GM21360 (cell line): ENCODE measurements at regions not wholly inside any gene's neighbourhood (a gene's known extent, or its start where the extent isn't known, plus 50 kb on each side); places are given as distances from the start of the nearest gene placed in this dataset.

Source experiments
- ATAC-seq: cut with Tn5 transposase; IDR thresholded peaks from one replicate; pipeline ENCODE4 v1.9.1; 2021; ENCODE audit warnings: mild to moderate bottlenecking, moderate library complexity; ENCODE audit not compliant: unreplicated experiment

DNA sequence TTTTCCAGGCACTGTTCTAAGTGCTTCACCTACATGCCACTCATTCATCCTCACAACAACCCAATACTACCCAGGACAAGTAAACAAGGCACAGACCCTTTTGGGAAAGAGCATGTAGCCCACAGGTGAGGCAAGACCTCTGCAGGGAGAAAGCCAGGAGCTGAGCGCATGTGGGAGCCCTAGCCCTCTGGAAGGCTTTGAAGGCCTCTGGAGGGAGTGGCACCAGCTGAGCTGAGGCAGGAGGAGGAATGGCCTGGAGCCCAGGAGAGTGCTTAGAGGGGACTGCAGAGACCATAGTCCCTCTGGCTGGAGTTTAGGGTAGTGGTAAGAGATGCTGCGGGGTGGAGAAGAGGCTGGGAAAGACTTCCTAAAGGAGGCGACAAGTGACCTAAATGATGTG lies 516.5 kb downstream of the FUT8 start:
- no peak for ATAC-seq

DNA sequence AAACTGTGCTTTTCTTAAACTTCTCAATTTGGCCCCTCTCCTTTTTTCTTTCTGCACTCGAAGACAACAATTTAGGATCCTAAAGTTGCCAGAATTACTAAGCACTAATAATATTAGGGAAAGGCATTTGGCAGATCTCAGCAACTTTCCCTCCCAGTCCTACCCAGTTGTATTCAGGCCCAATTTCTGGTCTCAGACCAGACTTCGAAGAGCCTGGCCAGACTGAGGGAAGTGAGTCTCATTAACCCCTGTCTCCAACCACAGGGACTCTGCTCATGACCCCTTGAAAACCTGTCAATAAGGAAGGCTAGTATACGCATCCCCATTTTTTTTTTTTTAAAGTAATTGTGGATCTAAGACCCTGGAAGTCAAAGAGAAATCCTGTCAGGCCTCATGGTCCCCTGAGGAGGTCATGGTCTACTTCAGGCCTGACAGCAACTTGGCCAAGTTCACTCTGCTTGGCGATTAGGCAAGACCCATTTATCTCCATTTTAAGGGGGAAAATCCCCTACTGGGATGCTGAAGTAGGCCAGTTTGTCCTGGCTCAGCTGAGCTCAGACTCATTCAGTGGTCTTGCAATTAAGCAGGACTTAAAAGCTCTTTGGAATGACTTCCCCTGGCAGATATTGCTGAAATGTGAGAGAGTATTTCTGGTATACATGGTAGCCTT lies 521.0 kb downstream of the FUT8 start:
- no peak for ATAC-seq

DNA sequence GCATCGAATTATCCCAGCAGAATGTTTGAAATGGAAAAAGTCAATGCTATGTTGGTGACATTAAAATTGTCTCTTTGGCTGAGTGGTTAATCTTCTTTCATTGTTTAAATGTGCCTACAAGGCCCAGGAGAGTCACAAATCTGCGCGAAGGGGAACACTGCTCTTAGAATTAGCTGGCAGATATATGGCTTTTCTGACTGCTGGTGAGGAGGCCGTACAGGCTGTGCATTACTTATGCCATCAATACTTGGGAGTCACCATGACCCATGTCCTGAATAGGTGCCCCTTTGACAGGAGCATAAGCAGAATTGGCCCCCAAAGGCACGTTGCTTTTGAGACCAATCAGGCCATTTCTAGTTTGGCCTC lies 521.5 kb downstream of the FUT8 start:
- ATAC-seq = no peak

DNA sequence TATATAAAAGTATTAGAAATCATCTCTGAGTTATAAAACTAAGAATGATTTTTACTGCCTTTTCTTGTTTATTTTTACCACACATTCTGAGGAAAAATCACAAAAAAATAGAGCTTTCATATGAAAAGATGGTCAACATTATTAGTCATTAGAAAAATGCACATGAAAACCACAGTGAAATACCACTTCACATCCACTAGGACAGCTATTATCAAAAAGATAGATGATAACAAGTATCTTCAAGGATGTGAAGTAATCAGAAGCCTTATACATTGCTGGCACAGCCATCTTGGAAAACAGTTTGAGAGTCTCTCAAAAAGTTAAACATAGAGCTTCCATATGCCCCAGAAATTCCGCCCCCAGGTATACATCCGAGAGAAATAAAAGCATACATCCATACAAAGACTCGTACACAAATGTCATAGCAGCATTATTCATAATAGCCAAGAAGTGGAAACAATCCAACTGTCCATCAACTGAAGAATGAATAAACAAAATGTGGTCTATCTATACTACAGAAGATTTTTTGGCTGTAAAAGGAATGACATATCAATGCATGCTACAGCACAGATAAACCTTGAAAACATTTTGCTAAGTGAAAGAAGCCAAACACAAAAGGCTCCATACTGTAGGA lies 523.9 kb downstream of the FUT8 start:
- no peak for ATAC-seq

DNA sequence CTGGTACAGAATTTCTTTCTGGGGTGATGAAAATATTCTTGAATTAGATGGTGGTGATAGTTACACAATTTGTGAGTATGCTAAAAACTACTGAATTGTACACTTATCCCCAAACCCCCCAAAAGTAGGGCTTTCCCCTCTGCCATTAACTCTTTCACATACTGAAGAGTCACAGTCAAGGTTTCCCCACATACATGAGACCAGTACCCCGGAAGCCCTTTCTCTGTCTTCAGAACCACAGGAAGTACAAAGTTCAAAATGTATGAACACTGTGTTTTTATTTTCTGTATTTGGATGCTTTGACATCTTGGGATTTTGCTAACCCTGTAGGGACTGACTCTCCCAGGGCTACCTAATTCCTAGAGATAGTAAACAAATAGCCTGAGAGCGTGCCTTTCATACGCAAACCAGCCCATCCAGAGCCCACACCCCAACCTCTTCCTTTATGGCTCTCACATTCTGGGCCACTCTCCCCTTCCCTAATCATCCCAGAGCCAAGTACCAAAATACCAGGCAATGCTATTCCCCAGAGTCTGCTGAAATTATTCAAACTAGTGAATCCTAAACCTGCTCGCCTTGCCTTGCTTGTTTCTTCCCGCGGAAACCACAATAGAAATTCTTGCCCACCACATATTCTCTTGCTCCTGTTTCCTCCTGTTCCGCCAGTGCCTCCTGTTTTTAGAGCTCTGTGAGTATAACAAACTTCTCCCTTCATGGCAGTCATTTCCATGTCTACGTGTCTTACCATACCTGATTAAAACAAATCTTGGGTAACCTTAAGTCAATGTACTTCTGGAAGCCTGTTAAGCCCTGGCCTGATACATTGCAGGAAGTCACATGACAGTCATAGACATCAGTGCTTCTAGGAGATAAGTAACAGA lies 524.8 kb downstream of the FUT8 start:
- ATAC-seq = no peak

DNA sequence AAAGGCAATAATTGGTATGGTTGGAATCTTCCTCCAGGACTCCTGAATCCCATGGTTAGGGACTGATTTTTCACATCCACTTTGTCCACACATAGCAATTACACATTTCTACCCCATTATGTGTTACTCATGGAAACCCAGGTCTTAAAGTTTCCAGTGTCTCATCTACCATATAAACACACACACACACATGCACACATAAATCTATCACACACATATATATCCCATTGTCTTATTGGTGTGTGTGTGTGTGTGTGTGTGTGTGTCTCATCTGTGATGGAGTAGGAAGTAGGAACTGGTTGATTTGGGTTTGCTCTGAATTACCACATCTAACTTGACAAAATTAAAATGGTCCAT lies 525.4 kb downstream of the FUT8 start:
- ATAC-seq = no peak

DNA sequence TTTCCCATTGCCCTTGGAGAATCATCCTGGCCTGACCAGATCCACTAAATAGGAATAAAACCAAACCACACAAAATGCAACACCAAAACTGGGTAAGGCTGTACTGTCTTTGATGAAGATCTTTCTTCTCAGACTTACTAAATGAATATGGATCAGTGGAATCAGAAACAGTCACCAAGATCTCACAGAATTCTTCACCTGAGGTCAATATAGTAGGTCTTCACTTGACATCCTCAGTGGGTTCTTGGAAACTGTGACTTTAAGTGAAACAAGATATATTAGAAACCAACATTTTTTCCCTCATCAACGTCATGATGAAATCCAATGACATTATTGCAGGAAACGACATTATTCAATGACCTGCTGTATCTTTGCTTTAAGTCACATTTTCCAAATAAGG lies 526.2 kb downstream of the FUT8 start:
- ATAC-seq = no peak

DNA sequence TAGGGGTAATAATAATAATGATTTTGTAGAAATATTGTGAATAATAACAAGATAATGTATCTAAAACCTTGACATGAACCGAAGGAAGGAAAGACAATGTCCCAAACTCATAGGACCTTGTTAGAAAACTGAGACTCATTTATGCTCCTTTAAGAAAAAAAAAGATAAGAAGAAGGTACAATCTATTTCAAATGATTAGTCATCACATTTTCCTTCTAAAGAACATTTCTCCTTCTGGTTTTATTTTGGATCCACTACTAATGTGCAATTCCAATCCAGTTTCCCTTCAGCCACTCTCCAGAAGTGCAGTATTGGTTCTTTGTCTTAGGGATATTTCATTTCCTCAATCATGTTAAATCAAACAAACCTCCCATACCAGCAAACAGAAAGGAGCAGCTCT lies 526.7 kb downstream of the FUT8 start:
- ATAC-seq = no peak

DNA sequence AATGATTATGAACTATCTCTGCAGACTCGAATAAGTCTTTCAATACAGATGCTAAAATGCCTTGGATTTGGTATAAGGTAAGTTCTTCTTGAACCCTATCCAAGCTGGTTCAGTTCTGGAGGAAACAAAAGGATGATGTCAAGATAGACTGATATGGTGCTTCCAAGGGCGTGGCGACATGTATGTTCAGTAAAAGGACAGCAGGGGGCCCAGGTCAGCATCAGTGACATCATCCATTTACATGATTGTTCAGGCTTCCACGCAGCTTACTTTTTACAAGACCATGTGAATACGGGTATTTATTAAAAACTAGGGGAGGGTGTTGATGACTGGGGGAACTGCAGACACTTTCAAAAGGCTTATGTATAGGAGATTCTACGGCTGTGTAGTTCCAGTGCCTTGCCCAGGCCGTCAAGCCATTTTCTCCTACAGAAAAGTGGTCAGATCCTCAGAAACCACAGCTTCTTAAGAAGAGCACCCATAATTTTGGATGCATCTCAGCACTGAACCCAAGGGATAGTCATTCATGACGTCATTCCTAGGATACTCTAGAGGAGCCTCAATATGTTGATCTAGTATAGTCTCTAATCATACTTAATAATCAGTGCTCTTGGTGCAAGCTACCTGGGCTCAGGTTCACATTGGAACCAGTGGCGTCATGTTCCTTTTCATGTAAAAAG lies 527.7 kb downstream of the FUT8 start:
- ATAC-seq = peak; percentile 52

DNA sequence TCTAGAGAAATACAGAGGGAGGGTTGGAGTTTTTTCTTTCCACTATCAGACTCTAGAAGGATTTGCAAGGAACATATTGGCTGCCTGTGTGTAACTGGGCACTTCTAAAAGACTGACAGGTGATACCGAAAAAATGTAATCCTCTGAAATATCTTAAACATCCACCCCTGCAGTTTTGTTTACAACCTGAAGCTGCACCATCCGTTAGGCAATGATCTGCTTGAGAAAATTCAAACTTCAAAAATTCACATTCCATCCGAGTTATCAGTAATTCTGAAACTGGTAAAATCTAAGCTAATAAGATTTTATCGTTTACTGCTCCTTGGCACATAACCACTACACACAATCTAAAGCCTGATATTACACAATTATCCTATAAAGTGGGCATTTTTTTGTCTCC lies 528.6 kb downstream of the FUT8 start:
- ATAC-seq = no peak

DNA sequence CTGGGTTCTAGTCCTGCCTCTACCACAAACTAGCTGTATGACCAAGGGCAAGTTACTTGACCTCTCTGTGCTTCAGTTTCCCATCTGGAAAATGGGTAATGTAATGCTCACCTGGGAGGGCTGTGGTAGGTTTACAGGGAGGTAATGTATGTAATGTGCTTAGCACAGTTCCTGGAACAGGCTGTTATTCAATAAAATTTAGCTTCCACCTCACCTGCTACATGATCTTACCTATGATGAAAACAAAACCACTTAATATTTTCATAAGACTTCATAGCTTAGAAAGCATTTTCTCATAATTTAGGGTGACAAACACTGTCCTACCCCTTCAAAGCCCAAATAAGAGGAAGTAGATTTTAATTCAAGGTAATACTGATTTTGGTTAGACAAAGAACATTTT lies 530.6 kb downstream of the FUT8 start:
- ATAC-seq = no peak

DNA sequence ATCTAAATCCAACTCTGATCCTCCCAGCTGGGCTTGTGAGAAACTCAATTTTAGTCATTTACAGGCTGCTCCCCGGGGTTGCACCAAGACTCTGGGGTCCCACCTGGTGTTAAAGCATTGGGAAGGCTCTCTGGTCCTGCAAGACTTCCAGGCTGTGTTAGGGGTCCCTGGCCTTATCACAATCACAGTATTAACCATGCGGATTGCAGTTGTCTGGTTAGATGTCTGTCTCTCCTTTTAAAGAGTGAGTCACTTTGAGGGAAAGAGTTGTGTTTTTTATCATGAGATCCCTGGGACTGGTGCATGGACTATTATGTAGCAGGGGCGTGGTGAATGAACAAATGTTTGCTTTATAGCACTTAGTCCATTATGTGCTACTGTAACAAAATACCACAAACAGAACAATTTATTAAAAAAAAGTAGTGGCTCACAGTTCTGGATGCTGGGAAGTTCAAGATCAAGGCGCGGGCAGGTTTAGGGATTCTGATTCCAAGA lies 531.4 kb downstream of the FUT8 start:
- ATAC-seq = no peak

DNA sequence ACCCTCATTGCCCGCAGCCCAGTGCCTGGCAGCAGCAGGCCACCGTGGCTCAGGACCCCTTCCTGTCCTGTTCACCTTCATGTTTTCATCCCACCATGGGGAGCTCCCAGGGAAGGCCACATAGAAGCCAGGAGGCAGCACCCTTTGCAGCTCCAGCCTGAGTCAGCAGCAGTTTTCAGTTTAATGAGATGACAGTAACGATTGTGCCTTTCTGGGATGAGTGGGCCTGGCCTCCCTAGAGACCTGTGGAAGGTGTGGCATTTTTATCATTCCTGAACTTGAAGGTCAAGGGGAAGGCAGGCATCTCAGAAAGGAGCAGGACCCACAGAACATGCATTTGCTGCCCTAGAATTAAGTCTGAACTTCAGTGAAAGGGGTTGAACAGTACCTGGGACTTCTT lies 532.8 kb downstream of the FUT8 start:
- ATAC-seq = no peak

DNA sequence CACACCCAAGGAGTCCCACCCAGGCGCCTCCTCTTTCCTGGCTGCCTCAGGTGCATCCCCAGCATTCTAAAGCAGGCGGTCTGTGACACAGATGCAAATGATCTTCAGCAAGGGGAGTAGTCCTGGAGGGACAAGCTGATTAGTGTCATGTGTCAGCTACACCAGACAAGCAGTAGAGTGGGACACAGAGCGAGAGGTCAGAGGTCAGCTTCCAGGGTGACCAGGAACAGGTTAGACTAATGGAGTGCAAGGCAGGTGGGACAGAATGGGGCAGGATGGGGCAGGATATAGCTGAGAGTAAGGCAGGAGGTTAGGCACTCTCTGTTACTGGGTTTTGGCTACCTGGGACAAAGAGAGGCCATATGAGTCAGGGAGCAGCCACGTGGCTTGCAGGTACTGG lies 534.0 kb downstream of the FUT8 start:
- no peak for ATAC-seq

DNA sequence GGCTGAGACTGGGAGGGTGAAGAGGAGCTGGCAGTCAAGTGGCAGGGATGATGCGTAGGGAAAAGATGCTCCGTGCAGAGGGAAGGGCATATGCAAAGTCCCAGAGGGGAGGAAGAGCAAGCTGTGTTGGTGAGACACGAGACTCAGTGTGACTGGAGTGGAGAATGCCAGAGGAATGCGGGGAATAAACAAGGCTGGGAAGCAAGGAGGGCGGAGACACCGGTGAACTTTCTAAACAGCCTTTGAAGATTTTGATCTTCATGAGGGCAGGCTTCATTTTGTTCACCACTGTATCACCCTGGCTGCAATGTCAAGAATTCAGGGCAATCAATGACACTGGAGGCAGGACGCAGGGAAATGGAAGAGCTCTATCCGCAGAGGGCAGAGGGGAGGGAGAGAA lies 535.8 kb downstream of the FUT8 start:
- no peak for ATAC-seq

DNA sequence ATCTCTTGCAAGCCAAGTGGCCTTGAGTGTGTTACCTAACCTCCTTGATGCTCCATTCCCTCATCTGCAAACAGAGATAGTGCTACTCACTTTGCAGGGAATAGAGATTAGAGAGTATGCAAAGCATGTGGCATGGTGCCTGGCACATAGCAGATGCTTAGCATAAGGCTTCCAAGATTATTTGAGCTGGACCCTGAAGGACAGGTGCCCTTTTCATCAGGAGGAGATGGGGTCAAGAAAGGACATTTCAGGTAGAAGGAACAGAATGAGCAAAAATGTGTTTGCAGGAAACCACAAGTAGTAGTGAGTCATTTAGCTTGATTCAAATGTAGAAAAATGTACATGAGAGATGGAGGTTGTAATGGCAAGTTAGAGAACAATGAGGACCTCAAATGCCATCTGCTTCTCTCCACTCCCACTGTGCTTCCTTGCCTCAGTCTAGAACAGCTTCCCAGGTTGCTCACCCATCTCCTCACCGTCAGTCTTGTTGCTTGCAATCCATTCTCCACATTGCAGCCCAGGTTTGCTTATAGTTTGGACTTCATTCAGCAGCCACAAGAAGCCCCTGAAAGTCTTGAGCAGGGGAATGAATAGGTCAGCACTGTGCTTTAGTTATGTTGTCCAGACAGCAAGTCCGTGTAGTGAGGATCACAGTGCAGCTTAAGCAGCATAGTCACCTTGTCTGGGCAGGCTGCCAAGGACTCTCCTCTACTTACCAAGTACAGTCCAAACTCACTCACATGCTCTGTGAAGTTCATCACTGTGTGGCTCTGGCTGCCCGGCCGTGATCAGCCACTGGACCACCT lies 536.3 kb upstream of the CCDC196 start:
- no peak for ATAC-seq

DNA sequence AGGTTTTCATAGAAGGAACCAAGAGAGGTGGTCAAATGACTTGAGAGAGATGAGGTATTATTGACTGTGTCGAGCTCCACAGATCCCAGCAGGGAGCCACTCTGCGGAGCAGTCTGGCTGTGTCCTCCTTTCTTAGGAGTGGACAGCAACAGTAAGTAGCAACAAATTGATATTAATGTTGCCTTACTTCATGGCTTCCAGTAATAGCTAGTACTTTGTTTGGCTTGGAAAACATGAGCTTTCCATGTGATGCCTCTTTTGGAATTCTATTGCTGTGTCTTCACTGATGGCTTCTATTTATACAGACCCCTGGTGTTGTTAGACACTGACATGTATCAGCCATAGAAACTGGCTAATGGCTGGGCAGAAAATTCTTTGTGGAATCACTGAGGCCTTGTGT lies 531.2 kb upstream of the CCDC196 start:
- ATAC-seq = no peak

DNA sequence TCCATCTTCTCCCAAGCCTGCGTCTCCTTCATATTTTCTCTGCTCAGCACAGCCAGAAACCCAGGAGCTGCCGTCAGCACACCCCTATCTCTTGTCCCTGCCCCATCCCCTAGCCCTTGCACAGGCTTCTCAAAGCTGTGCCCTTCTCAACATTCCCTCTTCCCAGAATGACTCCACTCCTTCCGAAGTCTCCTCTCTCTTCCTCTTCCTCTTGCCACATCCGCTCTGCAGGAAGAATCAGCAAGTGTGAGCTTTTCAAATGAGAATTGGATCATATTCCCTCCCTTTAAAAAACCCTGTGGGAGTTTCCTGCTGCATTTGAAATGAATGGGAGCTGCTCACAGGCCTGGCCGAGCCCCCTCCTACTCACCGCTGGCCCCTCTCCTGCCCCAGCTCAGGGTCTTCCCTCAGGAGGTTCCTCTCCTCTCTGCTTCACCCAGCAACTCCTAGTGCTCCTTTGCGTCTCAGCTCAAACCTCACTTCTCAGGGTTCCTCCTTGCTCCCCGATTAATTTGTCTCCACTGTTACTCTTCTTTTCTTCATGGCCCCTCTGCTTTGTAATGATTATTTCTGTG lies 528.5 kb upstream of the CCDC196 start:
- ATAC-seq = no peak

DNA sequence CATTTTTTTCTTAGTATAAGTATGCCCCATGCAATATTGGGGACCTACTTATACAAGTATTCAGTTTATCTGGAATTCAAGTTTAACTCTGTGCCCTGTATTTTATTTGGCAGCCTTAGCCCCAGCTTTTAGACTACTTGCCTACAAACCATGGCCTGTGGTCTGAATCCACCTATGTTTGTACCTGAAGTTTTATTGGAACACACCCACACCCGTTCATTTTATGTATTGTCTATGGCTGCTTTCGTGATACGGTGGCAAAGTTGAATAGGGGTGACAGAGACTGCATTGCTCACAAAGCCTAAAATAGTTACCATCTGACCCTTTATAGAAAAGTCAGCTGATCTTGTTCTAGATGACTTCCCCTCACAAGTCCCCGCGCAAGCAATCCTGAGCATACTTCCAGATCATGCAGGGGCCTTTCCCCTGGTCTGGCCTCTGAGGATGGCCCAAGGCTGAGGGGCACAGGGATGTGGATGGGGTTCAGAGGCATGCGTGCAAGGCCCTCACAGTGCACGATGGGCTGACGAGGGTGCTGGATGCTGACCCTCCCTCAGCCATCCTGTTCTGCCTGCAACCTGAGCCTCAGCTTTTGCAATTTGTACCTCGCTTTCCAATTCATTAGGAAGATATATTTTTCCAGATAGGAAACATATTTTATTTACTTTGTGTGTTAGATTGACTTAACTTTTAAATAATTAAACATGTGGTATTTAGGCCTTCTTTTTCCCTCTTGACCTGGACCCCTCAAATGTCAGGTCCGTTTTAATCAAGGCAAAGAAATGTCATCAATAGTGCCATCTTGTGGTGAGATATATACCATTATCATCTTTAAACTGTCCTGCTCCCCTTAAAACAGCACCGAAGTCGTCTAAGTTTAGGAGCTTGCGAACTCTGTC lies 527.3 kb upstream of the CCDC196 start:
- no peak for ATAC-seq
